ENCODE measurements at regions not wholly inside any gene's neighbourhood (a gene's known extent, or its start where the extent isn't known, plus 50 kb on each side); places are given as distances from the start of the nearest gene placed in this dataset.

DNA sequence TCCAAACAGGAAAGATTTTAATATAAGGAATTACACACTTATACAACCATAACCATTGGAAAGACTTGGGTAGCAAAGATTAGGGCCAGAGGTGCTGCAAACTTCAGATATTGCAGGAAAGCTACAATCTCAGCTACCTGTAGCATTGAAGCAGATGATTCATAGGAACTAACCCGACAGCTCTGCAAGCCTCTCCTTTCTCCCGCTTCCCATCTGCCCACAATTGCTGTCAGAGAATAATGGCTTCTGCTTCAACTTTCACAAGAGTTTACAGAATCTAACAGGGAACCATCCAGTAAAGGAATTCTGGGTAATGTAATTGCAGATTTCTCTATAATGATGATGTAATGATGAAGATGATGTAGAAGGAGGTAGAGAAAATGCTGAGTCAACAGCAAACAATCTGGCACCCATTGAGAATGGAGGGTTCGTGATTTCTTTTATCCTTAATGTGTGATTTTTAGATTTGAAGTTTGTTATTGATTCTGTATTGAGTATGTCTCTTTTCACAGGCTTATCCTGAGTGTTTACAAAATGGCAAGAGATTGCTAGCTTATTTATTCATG lies 70.8 kb upstream of the USP47 start:
- TF ChIP-seq, protein P1, sequence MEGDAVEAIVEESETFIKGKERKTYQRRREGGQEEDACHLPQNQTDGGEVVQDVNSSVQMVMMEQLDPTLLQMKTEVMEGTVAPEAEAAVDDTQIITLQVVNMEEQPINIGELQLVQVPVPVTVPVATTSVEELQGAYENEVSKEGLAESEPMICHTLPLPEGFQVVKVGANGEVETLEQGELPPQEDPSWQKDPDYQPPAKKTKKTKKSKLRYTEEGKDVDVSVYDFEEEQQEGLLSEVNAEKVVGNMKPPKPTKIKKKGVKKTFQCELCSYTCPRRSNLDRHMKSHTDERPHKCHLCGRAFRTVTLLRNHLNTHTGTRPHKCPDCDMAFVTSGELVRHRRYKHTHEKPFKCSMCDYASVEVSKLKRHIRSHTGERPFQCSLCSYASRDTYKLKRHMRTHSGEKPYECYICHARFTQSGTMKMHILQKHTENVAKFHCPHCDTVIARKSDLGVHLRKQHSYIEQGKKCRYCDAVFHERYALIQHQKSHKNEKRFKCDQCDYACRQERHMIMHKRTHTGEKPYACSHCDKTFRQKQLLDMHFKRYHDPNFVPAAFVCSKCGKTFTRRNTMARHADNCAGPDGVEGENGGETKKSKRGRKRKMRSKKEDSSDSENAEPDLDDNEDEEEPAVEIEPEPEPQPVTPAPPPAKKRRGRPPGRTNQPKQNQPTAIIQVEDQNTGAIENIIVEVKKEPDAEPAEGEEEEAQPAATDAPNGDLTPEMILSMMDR (IDR thresholded peaks at IDR 0.05) = no peak
- TF ChIP-seq POLR2A (IDR thresholded peaks at IDR 0.05) = no peak

All from uterus (tissue), 2 donors.